Transverse colon (tissue), 4 donors: ENCODE measurements at regions not wholly inside any gene's neighbourhood (a gene's known extent, or its start where the extent isn't known, plus 50 kb on each side); places are given as distances from the start of the nearest gene placed in this dataset.
"Not testable (repeated sequence)": the region's sequence is repeated elsewhere in the genome, so short reads cannot be mapped to it uniquely, and the experiment has no call there.

Source experiments
- DNase-seq: peaks from one replicate; pipeline ENCODE4 v3.0.0-alpha.2; 2019
- H3K27ac ChIP-seq, 4 donors: fragments of 200-600 bp; sonication (generic); 2 replicates each; pipeline ENCODE4 v1.5.1; 2016 to 2018; ENCODE audit warnings: inconsistent platforms in 4 of 4
- H3K27me3 ChIP-seq: fragments of 200-600 bp; sonication (generic); 2 replicates; pipeline ENCODE4 v1.5.1; 2017; ENCODE audit warnings: inconsistent platforms
- H3K36me3 ChIP-seq, 4 donors: fragments of 200-600 bp; sonication (generic); 2 replicates each; pipeline ENCODE4 v1.5.1; 2017 to 2019; ENCODE audit warnings: inconsistent platforms in 4 of 4
- H3K4me1 ChIP-seq, 4 donors: fragments of 200-600 bp; sonication (generic); 2 replicates each; pipeline ENCODE4 v1.5.1; 2017 to 2020; ENCODE audit warnings: inconsistent platforms in 4 of 4
- H3K4me3 ChIP-seq, 4 donors: fragments of 200-600 bp; sonication (generic); 1 replicate in 1 of 4; 2 replicates in 3 of 4; pipeline versions ENCODE4 v1.5.1 to v1.6.1; 2017 to 2019; ENCODE audit warnings: inconsistent platforms in 4 of 4
- H3K9me3 ChIP-seq, 2 donors: fragments of 200-600 bp; sonication (generic); 2 replicates each; pipeline ENCODE4 v1.5.1; 2017 to 2019; ENCODE audit warnings: inconsistent platforms in 2 of 2
- EP300 ChIP-seq: sonication (generic); formaldehyde crosslinking; IDR thresholded peaks from one replicate; pipeline ENCODE4 v1.6.1; 2017; ENCODE audit warnings: antibody characterized with exemption, low read depth
- POLR2A ChIP-seq: fragments of 450-650 bp; IDR thresholded peaks from one replicate; pipeline ENCODE4 v1.6.1; 2016; ENCODE audit warnings: antibody characterized with exemption, mild to moderate bottlenecking, moderate library complexity
- POLR2AphosphoS5 ChIP-seq, 3 donors: sonication (generic); formaldehyde crosslinking; IDR thresholded peaks; one replicate each; pipeline ENCODE4 v1.6.1; 2016; ENCODE audit warnings: antibody characterized with exemption in 3 of 3
- WGBS, 2 donors: methylation state at CpG; one replicate each; pipeline ENCODE4 v1.1.5; 2018; ENCODE audit warnings: low coverage in 1 of 2; 5-methylcytosine and 5-hydroxymethylcytosine counted together
- in situ Hi-C, 4 donors: fragments of 200-750 bp; cut with MboI; loops; one replicate each; pipeline versions ENCODE4 v1.15.0 to v1.15.1; 2017; ENCODE audit warnings: low sequenced_read_pairs in 3 of 4, low pct_ligation_motif_present in 1 of 4, low pct_unique_long_range_greater_than_20kb in 1 of 4
- intact Hi-C: fragments of 100-400 bp; cut with DNase I; formaldehyde crosslinking; loops from one replicate; pipeline ENCODE4 v1.15.1; 2023; ENCODE audit warnings: low total_unique reads
- TF ChIP-seq, protein P1 (sequence below), 5 experiments: fragments of 200-600 bp in 3 of 5; fragments of 450-650 bp in 2 of 5; sonication (generic) in 3 of 5; IDR thresholded peaks; 1 replicate in 2 of 5; 2 replicates in 3 of 5; pipeline ENCODE4 v1.5.1; 2016 to 2017; ENCODE audit warnings: antibody characterized with exemption in 5 of 5, inconsistent platforms in 3 of 5, mild to moderate bottlenecking in 2 of 5, moderate library complexity in 1 of 5

DNA sequence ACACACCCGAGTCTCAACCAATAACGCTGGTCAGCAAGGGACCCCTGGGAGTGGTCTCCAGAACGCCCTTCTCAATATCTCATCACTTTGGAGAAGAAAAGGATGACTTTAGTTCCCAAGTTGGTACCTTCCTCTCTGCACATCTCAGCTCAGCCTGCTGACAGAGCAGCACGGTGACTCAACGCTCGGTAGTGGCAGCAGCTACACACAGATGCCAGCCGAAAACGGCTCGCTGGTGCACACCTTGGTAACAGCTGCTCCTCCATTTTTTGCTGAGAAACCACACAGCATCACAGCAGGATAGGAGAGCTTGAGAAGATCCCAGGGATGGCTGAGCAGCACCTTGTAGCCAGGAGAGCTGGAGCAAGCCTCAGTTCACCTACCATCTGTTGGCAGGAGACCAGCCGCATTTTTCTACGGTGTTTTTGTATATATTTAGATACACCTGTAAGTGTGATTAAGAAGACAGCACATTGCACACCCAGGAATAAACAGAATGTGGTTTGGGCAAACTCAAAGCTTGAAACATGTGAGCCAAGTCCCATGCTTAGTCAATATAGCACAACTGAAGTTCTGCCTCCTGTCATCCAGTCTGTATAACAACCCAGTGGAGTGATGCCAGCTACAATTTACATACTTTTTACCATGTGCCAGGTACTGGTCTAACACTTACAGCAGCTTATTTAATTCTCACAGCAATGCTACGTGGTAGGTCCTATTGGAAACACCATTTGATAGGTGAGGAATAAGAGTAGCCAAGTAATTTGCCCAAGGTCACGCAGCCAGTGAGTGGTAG, 83.8 kb upstream of the ERCC4 start:
- DNase-seq, result no peak
- 81% methylated on average over 3 to 13 of the region's 13 CpGs for WGBS, 2 donors
- no peaks in the 10 kb centered on the region for H3K9me3 ChIP-seq
- no peaks in the 10 kb centered on the region for H3K36me3 ChIP-seq
- no peaks in the 10 kb centered on the region for H3K27me3 ChIP-seq
- intact Hi-C loops, result no loop called here
- in situ Hi-C loops, result loop anchor here in 1 of 4 donors (25.0 kb wide), 1 partner anchor 99 kb away; no protein-coding TSS in a partner anchor
- no peak overlapping the region for H3K4me3 ChIP-seq
- H3K27ac ChIP-seq, result no peak overlapping the region
- H3K4me1 ChIP-seq, result no peaks in the 10 kb centered on the region
- no peak for TF ChIP-seq POLR2A

DNA sequence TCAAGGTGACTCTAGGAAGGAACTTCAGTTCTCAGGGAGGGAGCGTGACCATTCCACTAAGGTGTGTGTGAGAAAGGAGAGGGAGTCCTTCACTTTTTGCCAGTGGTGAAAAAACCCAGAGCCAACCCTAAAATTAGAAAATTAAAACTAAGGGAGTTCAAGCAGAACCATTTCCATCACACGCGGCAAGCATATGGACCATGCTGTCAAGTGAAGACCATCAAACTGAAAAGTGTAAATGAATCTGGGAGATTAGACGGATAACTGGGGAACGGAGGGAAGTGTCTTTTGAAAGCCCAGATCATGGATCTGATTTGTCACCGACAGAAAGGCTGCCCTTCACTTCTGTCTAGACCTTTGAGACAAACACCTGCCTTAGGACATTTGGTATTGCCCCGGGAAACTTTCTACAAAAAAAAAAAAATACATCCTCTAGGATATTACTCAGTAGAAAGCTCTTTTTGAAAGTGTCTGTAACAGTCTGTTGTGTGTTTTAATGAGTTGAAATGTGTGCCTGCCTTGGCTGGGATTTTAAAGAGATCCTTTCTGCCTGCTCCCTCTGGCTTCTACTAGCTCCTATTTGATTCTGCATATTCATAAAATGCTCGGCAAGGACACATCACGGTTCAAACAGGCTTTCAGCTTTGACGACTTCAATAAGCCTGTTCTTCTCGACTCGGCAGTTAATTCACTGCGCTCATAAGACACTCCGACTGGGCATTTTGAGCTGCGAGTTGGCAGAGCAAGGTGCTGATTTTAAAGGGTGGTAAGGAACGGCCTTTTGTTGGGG, 81.4 kb upstream of the ERCC4 start:
- TF ChIP-seq EP300 (no peak), POLR2A (no peak), POLR2AphosphoS5 (IDR thresholded peaks at IDR 0.05) (no peak)
- TF ChIP-seq, protein P1, sequence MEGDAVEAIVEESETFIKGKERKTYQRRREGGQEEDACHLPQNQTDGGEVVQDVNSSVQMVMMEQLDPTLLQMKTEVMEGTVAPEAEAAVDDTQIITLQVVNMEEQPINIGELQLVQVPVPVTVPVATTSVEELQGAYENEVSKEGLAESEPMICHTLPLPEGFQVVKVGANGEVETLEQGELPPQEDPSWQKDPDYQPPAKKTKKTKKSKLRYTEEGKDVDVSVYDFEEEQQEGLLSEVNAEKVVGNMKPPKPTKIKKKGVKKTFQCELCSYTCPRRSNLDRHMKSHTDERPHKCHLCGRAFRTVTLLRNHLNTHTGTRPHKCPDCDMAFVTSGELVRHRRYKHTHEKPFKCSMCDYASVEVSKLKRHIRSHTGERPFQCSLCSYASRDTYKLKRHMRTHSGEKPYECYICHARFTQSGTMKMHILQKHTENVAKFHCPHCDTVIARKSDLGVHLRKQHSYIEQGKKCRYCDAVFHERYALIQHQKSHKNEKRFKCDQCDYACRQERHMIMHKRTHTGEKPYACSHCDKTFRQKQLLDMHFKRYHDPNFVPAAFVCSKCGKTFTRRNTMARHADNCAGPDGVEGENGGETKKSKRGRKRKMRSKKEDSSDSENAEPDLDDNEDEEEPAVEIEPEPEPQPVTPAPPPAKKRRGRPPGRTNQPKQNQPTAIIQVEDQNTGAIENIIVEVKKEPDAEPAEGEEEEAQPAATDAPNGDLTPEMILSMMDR (IDR thresholded peaks at IDR 0.05), result no peak
- WGBS, 2 donors, result 82 to 88% methylated on average over 6 to 16 of the region's 16 CpGs
- H3K4me3 ChIP-seq, result no peak overlapping the region
- in situ Hi-C loops, result loop anchor here in 1 of 4 donors (25.0 kb wide), 1 partner anchor 101 kb away; no protein-coding TSS in a partner anchor
- peaks cover 4% of the 10 kb centered on the region for H3K27me3 ChIP-seq
- H3K9me3 ChIP-seq, result no peaks in the 10 kb centered on the region
- no peak for DNase-seq
- H3K4me1 ChIP-seq, result no peaks in the 10 kb centered on the region
- no peaks in the 10 kb centered on the region for H3K36me3 ChIP-seq
- no peak overlapping the region for H3K27ac ChIP-seq
- intact Hi-C loops, result no loop called here

DNA sequence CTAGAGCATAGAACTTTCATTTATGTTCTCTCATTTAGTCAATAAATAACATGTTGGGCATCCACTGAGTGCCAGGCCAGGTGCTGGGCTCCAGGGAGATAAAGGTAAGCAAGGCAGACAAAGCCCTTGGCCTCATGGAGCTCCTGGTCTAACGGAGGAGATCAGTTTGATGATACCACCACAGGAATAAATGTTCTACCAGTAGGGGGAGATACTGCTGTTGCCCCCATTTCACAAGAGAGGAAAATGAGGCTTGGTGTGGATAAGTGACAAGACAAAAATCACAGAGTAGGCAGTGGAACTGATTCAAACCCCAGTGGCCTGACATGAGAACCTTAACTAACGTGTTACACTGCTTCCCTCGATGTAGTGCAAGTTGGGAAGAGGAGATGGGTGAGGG, 80.4 kb upstream of the ERCC4 start:
- no peaks in the 10 kb centered on the region for H3K9me3 ChIP-seq
- no peak overlapping the region for H3K4me3 ChIP-seq
- in situ Hi-C loops, result loop anchor here in 1 of 4 donors (25.0 kb wide), 1 partner anchor 102 kb away; no protein-coding TSS in a partner anchor
- peaks cover 4% of the 10 kb centered on the region for H3K27me3 ChIP-seq
- 63 to 80% methylated on average over 1 to 3 of the region's 3 CpGs for WGBS, 2 donors
- no peak for TF ChIP-seq POLR2A
- no peak for TF ChIP-seq EP300
- TF ChIP-seq, protein P1 (IDR thresholded peaks at IDR 0.05), result no peak
- TF ChIP-seq POLR2AphosphoS5 (IDR thresholded peaks at IDR 0.05), result no peak
- intact Hi-C loops, result no loop called here
- no peaks in the 10 kb centered on the region for H3K4me1 ChIP-seq
- no peaks in the 10 kb centered on the region for H3K36me3 ChIP-seq
- DNase-seq, result no peak
- H3K27ac ChIP-seq, result no peak overlapping the region

DNA sequence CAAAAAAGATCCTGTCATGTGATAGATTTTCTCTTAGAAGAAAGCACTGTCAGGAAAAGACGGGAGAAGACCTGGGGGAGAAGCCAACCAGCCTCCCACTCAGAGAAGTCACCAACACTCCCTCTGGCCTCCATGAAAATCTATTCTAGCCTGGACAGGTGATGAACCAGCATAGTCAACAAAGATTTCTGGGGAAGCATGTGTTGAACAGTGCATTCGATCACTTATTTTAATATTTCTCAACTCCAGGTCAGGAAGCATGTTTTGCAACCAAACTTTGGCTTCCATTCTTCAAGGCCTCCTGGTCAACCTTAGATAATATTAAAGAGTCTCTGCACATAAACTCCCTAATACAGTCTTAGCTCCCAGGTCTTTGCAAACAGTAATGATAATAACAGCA, 74.7 kb upstream of the ERCC4 start:
- no peak overlapping the region for H3K27ac ChIP-seq
- intact Hi-C loops, result no loop called here
- no peak for TF ChIP-seq POLR2AphosphoS5 (IDR thresholded peaks at IDR 0.05)
- no peak for TF ChIP-seq EP300
- H3K36me3 ChIP-seq, result no peaks in the 10 kb centered on the region
- H3K27me3 ChIP-seq, result peaks cover 4% of the 10 kb centered on the region
- H3K9me3 ChIP-seq, result no peaks in the 10 kb centered on the region
- no peaks in the 10 kb centered on the region for H3K4me1 ChIP-seq
- WGBS, 2 donors, result 82 to 83% methylated on average over 2 of the region's 2 CpGs
- in situ Hi-C loops, result loop anchor here in 1 of 4 donors (25.0 kb wide), 1 partner anchor 108 kb away; no protein-coding TSS in a partner anchor
- H3K4me3 ChIP-seq, result no peak overlapping the region
- DNase-seq, result no peak

DNA sequence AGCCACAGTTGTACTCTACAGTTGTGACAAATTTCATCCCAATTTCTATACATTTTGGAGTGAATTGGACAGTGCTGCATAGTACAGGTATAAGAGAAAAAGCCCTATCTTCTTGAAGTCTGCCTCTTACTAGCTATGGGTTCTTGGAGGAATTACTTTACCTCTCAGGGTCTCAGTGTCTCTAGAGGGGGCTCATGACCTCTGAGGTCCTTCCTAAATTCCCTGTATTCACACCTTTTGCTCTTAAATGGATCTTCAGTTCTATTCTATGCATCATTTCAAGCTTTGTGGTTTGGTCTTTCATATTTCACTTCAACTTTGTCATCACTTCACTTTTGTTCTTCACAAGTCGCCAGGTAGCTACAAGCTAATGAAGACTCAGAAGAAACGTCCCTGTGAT, 71.2 kb upstream of the ERCC4 start:
- intact Hi-C loops, result no loop called here
- no peak for TF ChIP-seq POLR2A
- TF ChIP-seq, protein P1 (IDR thresholded peaks at IDR 0.05), result no peak
- TF ChIP-seq POLR2AphosphoS5 (IDR thresholded peaks at IDR 0.05), result no peak
- no peak for TF ChIP-seq EP300
- Histone ChIP-seq H3K4me1 (no peaks in the 10 kb centered on the region), H3K4me3 (no peak overlapping the region), H3K27ac (no peak overlapping the region), H3K27me3 (no peaks in the 10 kb centered on the region), H3K36me3 (no peaks in the 10 kb centered on the region), H3K9me3 (no peaks in the 10 kb centered on the region)
- 50 to 70% methylated on average over 2 of the region's 2 CpGs for WGBS, 2 donors
- in situ Hi-C loops, result loop anchor here in 1 of 4 donors (25.0 kb wide), 1 partner anchor 111 kb away; no protein-coding TSS in a partner anchor
- DNase-seq, result no peak

DNA sequence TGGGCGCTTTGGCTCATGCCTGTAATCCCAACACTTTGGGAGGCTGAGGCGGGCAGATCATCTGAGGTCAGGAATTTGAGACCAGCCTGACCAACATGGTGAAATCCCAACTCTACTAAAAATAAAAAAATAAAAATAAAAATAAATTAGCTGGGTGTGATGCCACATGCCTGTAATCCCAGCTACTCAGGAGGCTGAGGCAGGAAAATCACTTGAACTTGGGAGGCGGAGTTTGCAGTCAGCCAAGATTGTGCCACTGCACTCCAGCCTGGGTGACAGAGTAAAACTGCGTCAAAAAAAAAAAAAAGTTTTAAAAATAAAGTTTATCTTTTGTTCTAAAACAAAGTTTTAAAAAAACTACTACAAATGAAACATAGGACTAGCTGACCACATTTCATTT, 69.8 kb upstream of the ERCC4 start:
- H3K4me1 ChIP-seq, H3K36me3 ChIP-seq, H3K4me3 ChIP-seq, DNase-seq, H3K9me3 ChIP-seq, in situ Hi-C loops, H3K27ac ChIP-seq, intact Hi-C loops, H3K27me3 ChIP-seq: not testable (repeated sequence)
- WGBS, 2 donors, result 92% methylated on average over 4 of the region's 4 CpGs; no CpG with 5 or more reads in 1 of the 2 donors
